ENCODE measurements at regions not wholly inside any gene's neighbourhood (a gene's known extent, or its start where the extent isn't known, plus 50 kb on each side); places are given as distances from the start of the nearest gene placed in this dataset.

DNA sequence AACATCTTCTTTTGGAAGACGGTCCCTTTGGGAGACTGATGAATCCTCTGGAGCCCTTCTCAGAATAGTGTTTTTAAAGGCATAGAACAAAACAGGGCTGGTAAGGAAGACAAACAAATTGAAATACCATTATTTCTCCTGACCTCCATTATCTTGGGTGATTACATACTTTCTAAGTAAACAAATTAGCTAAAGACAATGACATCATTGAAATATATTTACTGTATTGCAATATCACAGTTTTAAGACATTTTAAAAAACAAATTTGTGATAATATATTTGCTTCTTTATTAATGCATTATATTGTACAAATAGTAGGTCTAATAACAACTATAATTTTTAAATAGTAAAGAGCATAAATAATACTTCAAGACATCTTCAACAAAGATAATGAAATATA, 152.2 kb upstream of the CDK1 start:
- TF ChIP-seq CTCF (IDR thresholded peaks at IDR 0.05) (no peak), POLR2A (IDR thresholded peaks at IDR 0.05) (no peak)
- intact Hi-C loops (cut with DNase I), result no loop called here

GRCh38 chr10:60623627-60624026, 154.7 kb upstream of the CDK1 start:
- Histone ChIP-seq H3K9me3 (replicated peaks in 1 of 3) (peaks cover 0 to 3% (median 0%) of the 10 kb centered on the region in 3 donors), H3K36me3 (replicated peaks in 1 of 2) (no peaks in the 10 kb centered on the region), H3K27ac (no peak overlapping the region), H3K4me3 (no peak overlapping the region), H3K27me3 (no peaks in the 10 kb centered on the region), H3K4me1 (replicated peaks in 1 of 2) (no peaks in the 10 kb centered on the region)
- no peak for DNase-seq
- TF ChIP-seq CTCF (IDR thresholded peaks at IDR 0.05) (no peak), POLR2A (IDR thresholded peaks at IDR 0.05) (no peak)
- WGBS, 4 donors, result 78 to 90% (median 85%) methylated on average over 1 of the region's 1 CpG
- intact Hi-C loops (cut with DNase I), result no loop called here

More for the DNA sequence above, 152.2 kb upstream of the CDK1 start:
- WGBS, 4 donors, result 60 to 79% (median 77%) methylated on average over 1 of the region's 1 CpG
- Histone ChIP-seq H3K4me3 (no peak overlapping the region), H3K27me3 (no peaks in the 10 kb centered on the region), H3K4me1 (replicated peaks in 1 of 2) (no peaks in the 10 kb centered on the region), H3K9me3 (replicated peaks in 1 of 3) (peaks cover 0 to 3% (median 0%) of the 10 kb centered on the region in 3 donors), H3K36me3 (replicated peaks in 1 of 2) (no peaks in the 10 kb centered on the region), H3K27ac (no peak overlapping the region)
- DNase-seq, result no peak

DNA sequence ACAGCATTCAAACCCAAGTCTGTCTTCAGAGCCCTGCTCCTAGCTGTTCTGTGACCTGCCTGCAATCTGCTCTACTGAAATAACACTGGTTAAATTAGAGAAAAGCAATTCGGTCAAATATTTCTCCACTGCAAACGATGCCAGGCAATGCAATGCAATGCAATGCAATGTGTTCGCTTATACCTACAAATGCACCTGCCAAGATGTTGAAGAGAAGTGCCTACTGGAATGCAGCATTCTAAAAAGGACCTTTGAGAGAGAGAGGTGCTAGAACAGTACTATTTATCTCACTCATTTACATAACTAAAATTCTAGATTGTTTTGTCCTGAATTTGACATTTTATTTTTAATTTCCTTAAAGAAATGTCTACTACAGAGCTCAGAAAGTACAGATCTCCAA, 157.3 kb upstream of the CDK1 start:
- 71 to 91% (median 87%) methylated on average over 3 of the region's 3 CpGs for WGBS, 4 donors
- Histone ChIP-seq H3K9me3 (replicated peaks in 1 of 3) (peaks cover 0 to 3% (median 0%) of the 10 kb centered on the region in 3 donors), H3K4me1 (replicated peaks in 1 of 2) (no peaks in the 10 kb centered on the region), H3K36me3 (replicated peaks in 1 of 2) (no peaks in the 10 kb centered on the region), H3K4me3 (no peak overlapping the region), H3K27ac (no peak overlapping the region), H3K27me3 (no peaks in the 10 kb centered on the region)
- no peak for DNase-seq
- intact Hi-C loops (cut with DNase I), result no loop called here
- TF ChIP-seq POLR2A (IDR thresholded peaks at IDR 0.05) (no peak), CTCF (IDR thresholded peaks at IDR 0.05) (no peak)

DNA sequence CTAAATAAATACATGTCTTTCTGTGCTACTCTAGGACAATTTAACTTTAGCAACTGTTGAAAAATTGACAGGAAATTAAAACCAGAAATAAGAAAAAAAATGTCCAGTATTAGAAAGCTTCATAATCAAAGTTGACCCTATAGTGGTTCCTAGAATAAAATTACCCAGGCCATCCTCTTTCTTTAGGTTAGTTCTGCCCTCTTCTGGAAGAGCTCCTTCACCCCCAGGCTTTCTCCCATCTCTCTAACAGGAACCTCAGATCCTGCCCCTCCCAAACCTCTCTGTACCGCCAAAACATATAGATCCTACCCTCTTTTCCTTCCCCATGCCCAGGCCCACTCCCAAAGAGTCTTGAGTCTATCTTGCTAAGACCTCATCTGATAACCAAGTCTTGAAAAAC, 159.4 kb upstream of the CDK1 start:
- 81 to 100% (median 83%) methylated on average over 1 of the region's 1 CpG for WGBS, 4 donors
- intact Hi-C loops (cut with DNase I), result no loop called here
- H3K27ac ChIP-seq, result no peak overlapping the region
- no peak for DNase-seq
- H3K27me3 ChIP-seq, result no peaks in the 10 kb centered on the region
- H3K4me3 ChIP-seq, result no peak overlapping the region
- no peak for TF ChIP-seq CTCF (IDR thresholded peaks at IDR 0.05)
- TF ChIP-seq POLR2A (IDR thresholded peaks at IDR 0.05), result no peak
- no peaks in the 10 kb centered on the region for H3K36me3 ChIP-seq (replicated peaks in 1 of 2)
- H3K4me1 ChIP-seq (replicated peaks in 1 of 2), result no peaks in the 10 kb centered on the region
- no peaks in the 10 kb centered on the region for H3K9me3 ChIP-seq (replicated peaks in 1 of 3)

All from adrenal gland (tissue), 9 donors.